HCT116 (cell line): ENCODE measurements at regions not wholly inside any gene's neighbourhood (a gene's known extent, or its start where the extent isn't known, plus 50 kb on each side); places are given as distances from the start of the nearest gene placed in this dataset.

Experiments used
- ATAC-seq: fragments of 200-7000 bp; cut with Tn5 transposase; 2 replicates; pipeline ENCODE4 v1.9.1; 2020; ENCODE audit warnings: mild to moderate bottlenecking, moderate library complexity
- BruUV-seq: library from RNA; stranded (reverse); fragments of 400-500 nt; replicated peaks from 2 replicates; lab custom pipeline; 2021; lab: Mats Ljungman, UMichigan
- CTCF ChIA-PET: fragments of 300-600 bp; sonication (Branson Sonifier 250); formaldehyde crosslinking; loops from one replicate; lab custom pipeline; 2021; ENCODE audit warnings: antibody characterized with exemption; lab: Charles Lee
- POLR2A ChIA-PET: fragments of 300-600, 350-600 bp; sonication (Branson Sonifier 250); formaldehyde crosslinking; loops from one replicate; lab custom pipeline; 2021; ENCODE audit warnings: antibody characterized with exemption; lab: Charles Lee
- RAD21 ChIA-PET, 2 experiments: fragments of 300-600 bp; sonication (Branson Sonifier 250); formaldehyde crosslinking; loops; one replicate each; lab custom pipeline; 2023; ENCODE audit warnings: low total read pairs in 2 of 2; ENCODE audit not compliant: uncharacterized antibody in 2 of 2, unreplicated experiment in 2 of 2, low non-redundant PET in 1 of 2; lab: Charles Lee
- DNase-seq: peaks from one replicate; pipeline ENCODE4 v3.0.0-alpha.2; 2010; ENCODE audit warnings: low read depth, low spot score
- H2AFZ ChIP-seq: fragments of 200-600 bp; shearing (Covaris generic), sonication (generic); 2 replicates; pipeline ENCODE4 v1.6.1; 2017; ENCODE audit warnings: low read depth, mixed run types, mixed read lengths, antibody characterized with exemption, low read length; ENCODE audit not compliant: poor library complexity, severe bottlenecking
- H3K27ac ChIP-seq: 2 replicates; pipeline ENCODE4 v1.5.1; 2012; ENCODE audit warnings: low read depth, low read length
- H3K27me3 ChIP-seq: fragments of 200-600 bp; sonication (generic); 2 replicates; pipeline ENCODE4 v1.6.1; 2016; ENCODE audit warnings: mixed run types, low read length, mixed read lengths; ENCODE audit not compliant: insufficient read depth
- H3K36me3 ChIP-seq, 2 experiments: fragments of 200-500 bp in 1 of 2; fragments of 200-600 bp in 1 of 2; sonication (Bioruptor generic) in 1 of 2; sonication (generic) in 1 of 2; 2 replicates each; pipeline versions ENCODE4 v1.5.1 to v1.6.1; 2014 to 2016; ENCODE audit warnings: low read length in 2 of 2, inconsistent platforms in 1 of 2, mixed read lengths in 1 of 2, mixed run types in 1 of 2; ENCODE audit not compliant: insufficient read depth in 2 of 2, control insufficient read depth in 1 of 2
- H3K4me1 ChIP-seq, 2 experiments: fragments of 200-600 bp in 1 of 2; sonication (generic) in 1 of 2; 2 replicates each; pipeline versions ENCODE4 v1.5.1 to v1.6.1; 2012 to 2017; ENCODE audit warnings: low read length in 2 of 2, inconsistent platforms in 1 of 2, mild to moderate bottlenecking in 1 of 2, mixed read lengths in 1 of 2, mixed run types in 1 of 2, moderate library complexity in 1 of 2; ENCODE audit not compliant: insufficient read depth in 2 of 2, control insufficient read depth in 1 of 2
- H3K4me2 ChIP-seq: fragments of 200-600 bp; sonication (generic); 2 replicates; pipeline ENCODE4 v1.6.1; 2017; ENCODE audit warnings: mixed run types, low read length, mixed read lengths
- H3K4me3 ChIP-seq, 2 experiments: fragments of 200-600 bp in 1 of 2; sonication (generic) in 1 of 2; replicated peaks in 1 of 2; 2 replicates each; pipeline ENCODE4 v1.5.1; 2011 to 2016; ENCODE audit warnings: low read length in 2 of 2, control low read depth in 1 of 2, low read depth in 1 of 2, mild to moderate bottlenecking in 1 of 2, mixed read lengths in 1 of 2, mixed run types in 1 of 2
- H3K79me2 ChIP-seq: fragments of 200-600 bp; sonication (generic); 2 replicates; pipeline ENCODE4 v1.6.1; 2017; ENCODE audit warnings: mild to moderate bottlenecking, mixed run types, low read length, moderate library complexity, mixed read lengths; ENCODE audit not compliant: insufficient read depth
- H3K9ac ChIP-seq: fragments of 200-600 bp; sonication (generic); 2 replicates; pipeline ENCODE4 v1.6.1; 2016; ENCODE audit warnings: low read length, mixed read lengths
- H3K9me2 ChIP-seq: fragments of 200-600 bp; sonication (generic), shearing (Covaris generic); 2 replicates; pipeline ENCODE4 v1.6.1; 2017; ENCODE audit warnings: mixed run types, mild to moderate bottlenecking, moderate library complexity; ENCODE audit not compliant: insufficient read depth
- H3K9me3 ChIP-seq, 2 experiments: fragments of 200-500 bp in 1 of 2; fragments of 200-600 bp in 1 of 2; sonication (Bioruptor generic) in 1 of 2; sonication (generic) in 1 of 2; 2 replicates each; pipeline ENCODE4 v1.6.1; 2014 to 2017; ENCODE audit warnings: low read length in 2 of 2, mixed read lengths in 2 of 2, inconsistent platforms in 1 of 2, low read depth in 1 of 2, mild to moderate bottlenecking in 1 of 2, mixed run types in 1 of 2, moderate library complexity in 1 of 2; ENCODE audit not compliant: control insufficient read depth in 1 of 2, insufficient read depth in 1 of 2
- H4K20me1 ChIP-seq: fragments of 200-600 bp; sonication (generic), shearing (Covaris generic); 2 replicates; pipeline ENCODE4 v1.6.1; 2017; ENCODE audit warnings: mixed run types, mild to moderate bottlenecking, moderate library complexity; ENCODE audit not compliant: insufficient read depth
- EZH2 ChIP-seq: fragments of 200-600 bp; sonication (generic); IDR thresholded peaks from 2 replicates; pipeline ENCODE4 v1.6.1; 2017; ENCODE audit warnings: antibody characterized with exemption, mixed run types
- EZH2phosphoT487 ChIP-seq: fragments of 200-600 bp; IDR thresholded peaks from 2 replicates; pipeline ENCODE4 v1.6.1; 2018; ENCODE audit warnings: antibody characterized with exemption, borderline replicate concordance
- POLR2A ChIP-seq: IDR thresholded peaks from 2 replicates; pipeline ENCODE4 v1.7.0; 2011; ENCODE audit warnings: borderline replicate concordance; ENCODE audit not compliant: insufficient read depth, insufficient read length; ENCODE audit errors: extremely low read depth
- RAD21 ChIP-seq: IDR thresholded peaks from 2 replicates; pipeline ENCODE4 v1.6.1; 2012; ENCODE audit warnings: low read depth, mild to moderate bottlenecking
- SP1 ChIP-seq: IDR thresholded peaks from 2 replicates; pipeline ENCODE4 v1.6.1; 2012; ENCODE audit warnings: low read depth
- SRF ChIP-seq: IDR thresholded peaks from 2 replicates; pipeline ENCODE4 v1.6.1; 2012; ENCODE audit warnings: low read depth
- intact Hi-C: fragments of 100-400 bp; cut with micrococcal nuclease; formaldehyde crosslinking; loops from 2 replicates; pipeline ENCODE4 v1.10.0; 2022
- TF ChIP-seq, protein P1 (sequence below), 3 experiments: fragments of 200-600 bp in 1 of 3; sonication (generic) in 1 of 3; IDR thresholded peaks in 2 of 3; conservative IDR thresholded peaks in 1 of 3; 2 replicates each; pipeline ENCODE4 v1.5.1; 2012 to 2017; ENCODE audit warnings: low read depth in 2 of 3, low read length in 2 of 3, antibody characterized with exemption in 1 of 3, borderline replicate concordance in 1 of 3, control low read depth in 1 of 3, mild to moderate bottlenecking in 1 of 3, mixed read lengths in 1 of 3, mixed run types in 1 of 3, moderate library complexity in 1 of 3; ENCODE audit not compliant: insufficient read depth in 1 of 3
- TF ChIP-seq, protein P2 (sequence below): IDR thresholded peaks from 2 replicates; pipeline ENCODE4 v1.6.1; 2012; ENCODE audit warnings: low read depth

DNA sequence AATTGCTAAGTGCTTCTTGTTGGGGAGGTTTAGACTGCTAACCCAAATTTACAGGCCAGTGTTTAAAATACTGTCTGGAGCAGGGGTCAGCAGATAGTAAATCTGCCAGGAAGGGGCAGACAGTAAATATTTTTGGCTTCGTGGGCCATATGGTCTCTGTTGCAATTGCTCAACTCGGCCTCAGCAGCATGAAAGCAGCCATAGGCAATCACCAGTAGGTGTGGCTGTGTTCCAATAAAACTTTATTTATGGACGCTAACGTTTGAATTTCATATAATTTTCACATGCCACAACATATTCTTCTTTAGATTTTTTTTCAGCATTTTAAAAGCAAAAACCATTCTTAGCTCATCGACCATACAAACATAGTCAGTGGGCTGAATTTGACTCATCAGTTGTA is 172.7 kb downstream of the BRINP2 start:
- H3K9ac ChIP-seq = no peak overlapping the region
- H2AFZ ChIP-seq = no peak overlapping the region
- H3K79me2 ChIP-seq = no peaks in the 10 kb centered on the region
- H3K4me3 ChIP-seq = no peak overlapping the region
- H3K4me2 ChIP-seq = no peak overlapping the region
- H3K9me2 ChIP-seq = no peaks in the 10 kb centered on the region
- no peak overlapping the region for H3K27ac ChIP-seq
- no peaks in the 10 kb centered on the region for H3K36me3 ChIP-seq
- ChIA-PET RAD21 (no interaction called here), POLR2A (no interaction called here), CTCF (no interaction called here)
- no peaks in the 10 kb centered on the region for H4K20me1 ChIP-seq
- no peaks in the 10 kb centered on the region for H3K4me1 ChIP-seq
- DNase-seq = no peak
- ATAC-seq = no peak
- no peak for TF ChIP-seq POLR2A
- no peak for TF ChIP-seq SP1
- no peak for TF ChIP-seq EZH2
- TF ChIP-seq EZH2phosphoT487 = no peak
- TF ChIP-seq, protein P1, sequence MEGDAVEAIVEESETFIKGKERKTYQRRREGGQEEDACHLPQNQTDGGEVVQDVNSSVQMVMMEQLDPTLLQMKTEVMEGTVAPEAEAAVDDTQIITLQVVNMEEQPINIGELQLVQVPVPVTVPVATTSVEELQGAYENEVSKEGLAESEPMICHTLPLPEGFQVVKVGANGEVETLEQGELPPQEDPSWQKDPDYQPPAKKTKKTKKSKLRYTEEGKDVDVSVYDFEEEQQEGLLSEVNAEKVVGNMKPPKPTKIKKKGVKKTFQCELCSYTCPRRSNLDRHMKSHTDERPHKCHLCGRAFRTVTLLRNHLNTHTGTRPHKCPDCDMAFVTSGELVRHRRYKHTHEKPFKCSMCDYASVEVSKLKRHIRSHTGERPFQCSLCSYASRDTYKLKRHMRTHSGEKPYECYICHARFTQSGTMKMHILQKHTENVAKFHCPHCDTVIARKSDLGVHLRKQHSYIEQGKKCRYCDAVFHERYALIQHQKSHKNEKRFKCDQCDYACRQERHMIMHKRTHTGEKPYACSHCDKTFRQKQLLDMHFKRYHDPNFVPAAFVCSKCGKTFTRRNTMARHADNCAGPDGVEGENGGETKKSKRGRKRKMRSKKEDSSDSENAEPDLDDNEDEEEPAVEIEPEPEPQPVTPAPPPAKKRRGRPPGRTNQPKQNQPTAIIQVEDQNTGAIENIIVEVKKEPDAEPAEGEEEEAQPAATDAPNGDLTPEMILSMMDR (IDR thresholded peaks at IDR 0.05 in 2 of 3, conservative IDR thresholded peaks at IDR 0.05 in 1 of 3; ENCODE audit: borderline replicate concordance in 1 of 3, insufficient read depth in 1 of 3, low read depth in 2 of 3, low read length in 2 of 3) = no peak
- TF ChIP-seq, protein P2, sequence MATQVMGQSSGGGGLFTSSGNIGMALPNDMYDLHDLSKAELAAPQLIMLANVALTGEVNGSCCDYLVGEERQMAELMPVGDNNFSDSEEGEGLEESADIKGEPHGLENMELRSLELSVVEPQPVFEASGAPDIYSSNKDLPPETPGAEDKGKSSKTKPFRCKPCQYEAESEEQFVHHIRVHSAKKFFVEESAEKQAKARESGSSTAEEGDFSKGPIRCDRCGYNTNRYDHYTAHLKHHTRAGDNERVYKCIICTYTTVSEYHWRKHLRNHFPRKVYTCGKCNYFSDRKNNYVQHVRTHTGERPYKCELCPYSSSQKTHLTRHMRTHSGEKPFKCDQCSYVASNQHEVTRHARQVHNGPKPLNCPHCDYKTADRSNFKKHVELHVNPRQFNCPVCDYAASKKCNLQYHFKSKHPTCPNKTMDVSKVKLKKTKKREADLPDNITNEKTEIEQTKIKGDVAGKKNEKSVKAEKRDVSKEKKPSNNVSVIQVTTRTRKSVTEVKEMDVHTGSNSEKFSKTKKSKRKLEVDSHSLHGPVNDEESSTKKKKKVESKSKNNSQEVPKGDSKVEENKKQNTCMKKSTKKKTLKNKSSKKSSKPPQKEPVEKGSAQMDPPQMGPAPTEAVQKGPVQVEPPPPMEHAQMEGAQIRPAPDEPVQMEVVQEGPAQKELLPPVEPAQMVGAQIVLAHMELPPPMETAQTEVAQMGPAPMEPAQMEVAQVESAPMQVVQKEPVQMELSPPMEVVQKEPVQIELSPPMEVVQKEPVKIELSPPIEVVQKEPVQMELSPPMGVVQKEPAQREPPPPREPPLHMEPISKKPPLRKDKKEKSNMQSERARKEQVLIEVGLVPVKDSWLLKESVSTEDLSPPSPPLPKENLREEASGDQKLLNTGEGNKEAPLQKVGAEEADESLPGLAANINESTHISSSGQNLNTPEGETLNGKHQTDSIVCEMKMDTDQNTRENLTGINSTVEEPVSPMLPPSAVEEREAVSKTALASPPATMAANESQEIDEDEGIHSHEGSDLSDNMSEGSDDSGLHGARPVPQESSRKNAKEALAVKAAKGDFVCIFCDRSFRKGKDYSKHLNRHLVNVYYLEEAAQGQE = no peak
- no peak for TF ChIP-seq RAD21
- TF ChIP-seq SRF = no peak
- BruUV-seq = no TSS peak
- peaks cover 17% of the 10 kb centered on the region for H3K27me3 ChIP-seq
- no peaks in the 10 kb centered on the region for H3K9me3 ChIP-seq
- intact Hi-C loops = no loop called here
